Muscle of back (tissue), 3 donors: ENCODE measurements at regions not wholly inside any gene's neighbourhood (a gene's known extent, or its start where the extent isn't known, plus 50 kb on each side); places are given as distances from the start of the nearest gene placed in this dataset.
"Not testable (repeated sequence)": the region's sequence is repeated elsewhere in the genome, so short reads cannot be mapped to it uniquely, and the experiment has no call there.

Experiments
- DNase-seq, 3 donors: peaks; one replicate each; pipeline versions ENCODE4 v3.0.0 to v3.0.0-alpha.2; 2013

- DNase-seq = no peak
Measured at GRCh38 chr14:37842106-37842505, 246.7 kb downstream of the TTC6 start.

- no peak for DNase-seq
Measured at GRCh38 chr14:37843954-37844607, 248.7 kb downstream of the TTC6 start.

- no peak for DNase-seq
Measured at GRCh38 chr14:37844614-37845013, 249.2 kb downstream of the TTC6 start.

- no peak for DNase-seq
Measured at GRCh38 chr14:37848985-37849621, 253.7 kb downstream of the TTC6 start.

GRCh38 chr14:37851054-37851453 is 255.6 kb downstream of the TTC6 start:
- DNase-seq = no peak

GRCh38 chr14:37855871-37856270 is 260.4 kb downstream of the TTC6 start:
- DNase-seq = no peak

GRCh38 chr14:37857774-37858266 is 262.4 kb downstream of the TTC6 start:
- DNase-seq = no peak

GRCh38 chr14:37858733-37859132 is 263.3 kb downstream of the TTC6 start:
- no peak for DNase-seq

- no peak for DNase-seq
Measured at GRCh38 chr14:37859177-37859576, 263.7 kb downstream of the TTC6 start.

- DNase-seq = no peak
Measured at GRCh38 chr14:37862263-37862662, 266.8 kb downstream of the TTC6 start.

- no peak for DNase-seq
Measured at GRCh38 chr14:37864128-37864527, 268.7 kb downstream of the TTC6 start.

- DNase-seq = peak in 2 of 3 donors; percentile 5 to 41
Measured at GRCh38 chr14:37864861-37865718, 269.7 kb downstream of the TTC6 start.

- DNase-seq = no peak
Measured at GRCh38 chr14:37865719-37866549, 270.5 kb downstream of the TTC6 start.

GRCh38 chr14:37869633-37870032 is 274.2 kb downstream of the TTC6 start:
- no peak for DNase-seq

- DNase-seq = no peak
Measured at GRCh38 chr14:37870170-37870569, 274.7 kb downstream of the TTC6 start.

GRCh38 chr14:37870632-37871346 is 275.4 kb downstream of the TTC6 start:
- no peak for DNase-seq

- not testable (repeated sequence) for DNase-seq
Measured at GRCh38 chr14:37874065-37874428, 278.6 kb downstream of the TTC6 start.

GRCh38 chr14:37874429-37875109 is 279.1 kb downstream of the TTC6 start:
- DNase-seq = peak; percentile 45 to 83 (median 79)

GRCh38 chr14:37888234-37888633 is 292.8 kb downstream of the TTC6 start:
- DNase-seq = no peak

GRCh38 chr14:37889087-37889486 is 293.7 kb downstream of the TTC6 start:
- DNase-seq = peak in 1 of 3 donors; percentile 23
